NCI-H69 (cell line): ENCODE measurements at regions not wholly inside any gene's neighbourhood (a gene's known extent, or its start where the extent isn't known, plus 50 kb on each side); places are given as distances from the start of the nearest gene placed in this dataset.

ENCODE experiments used
- DNase-seq: peaks from one replicate; lab custom pipeline; 2025; lab: John Stamatoyannopoulos, UW

GRCh38 chr14:98937021-98937420 lies 335.0 kb downstream of the BCL11B start:
- no peak for DNase-seq

- DNase-seq, result no peak
These were observed 334.1 kb downstream of the BCL11B start for GRCh38 chr14:98937712-98938505.

- DNase-seq, result no peak
These were observed 331.1 kb downstream of the BCL11B start for GRCh38 chr14:98940693-98941437.

GRCh38 chr14:98941481-98941880 lies 330.5 kb downstream of the BCL11B start:
- no peak for DNase-seq

- DNase-seq, result no peak
These were observed 328.1 kb downstream of the BCL11B start for GRCh38 chr14:98943907-98944306.

- DNase-seq, result no peak
These were observed 327.0 kb downstream of the BCL11B start for GRCh38 chr14:98944989-98945388.

- no peak for DNase-seq
These were observed 326.1 kb downstream of the BCL11B start for GRCh38 chr14:98945611-98946570.

- DNase-seq, result no peak
These were observed 325.1 kb downstream of the BCL11B start for GRCh38 chr14:98946940-98947339.

GRCh38 chr14:98947911-98948595 lies 323.9 kb downstream of the BCL11B start:
- DNase-seq, result no peak

GRCh38 chr14:98949051-98949450 lies 322.9 kb downstream of the BCL11B start:
- DNase-seq, result no peak

GRCh38 chr14:98949481-98950135 lies 322.4 kb downstream of the BCL11B start:
- no peak for DNase-seq

GRCh38 chr14:98950353-98950895 lies 321.6 kb downstream of the BCL11B start:
- no peak for DNase-seq

GRCh38 chr14:98951031-98951430 lies 321.0 kb downstream of the BCL11B start:
- DNase-seq, result no peak

GRCh38 chr14:98951521-98952152 lies 320.4 kb downstream of the BCL11B start:
- no peak for DNase-seq

- DNase-seq, result no peak
These were observed 319.2 kb downstream of the BCL11B start for GRCh38 chr14:98952593-98953350.

- DNase-seq, result no peak
These were observed 318.2 kb downstream of the BCL11B start for GRCh38 chr14:98953551-98954348.

GRCh38 chr14:98954349-98955000 lies 317.5 kb downstream of the BCL11B start:
- no peak for DNase-seq
